Natural killer cell (primary cell): ENCODE measurements at regions not wholly inside any gene's neighbourhood (a gene's known extent, or its start where the extent isn't known, plus 50 kb on each side); places are given as distances from the start of the nearest gene placed in this dataset.

Experiments used
- ATAC-seq, 3 donors: fragments of 150-1000 bp in 2 of 3; fragments of 200-7000 bp in 1 of 3; cut with Tn5 transposase; 1 replicate in 1 of 3; 2 replicates in 2 of 3; pipeline ENCODE4 v1.10.0; 2021; ENCODE audit warnings: mild to moderate bottlenecking in 2 of 3, moderate library complexity in 2 of 3
- DNase-seq, 2 donors: peaks; one replicate each; pipeline versions ENCODE4 v3.0.0 to v3.0.0-alpha.2; 2013 to 2021; ENCODE audit warnings: mixed read lengths in 1 of 2
- H3K27ac ChIP-seq: one replicate; pipeline ENCODE4 v1.5.1; 2013; ENCODE audit warnings: mild to moderate bottlenecking, low read length
- H3K27me3 ChIP-seq: one replicate; pipeline ENCODE4 v1.6.1; 2013; ENCODE audit warnings: low read length; ENCODE audit not compliant: control insufficient read depth, insufficient read depth
- H3K36me3 ChIP-seq: one replicate; pipeline ENCODE4 v1.6.1; 2013; ENCODE audit warnings: low read length; ENCODE audit not compliant: control insufficient read depth, insufficient read depth
- H3K4me1 ChIP-seq: one replicate; pipeline ENCODE4 v1.6.1; 2013; ENCODE audit warnings: low read length; ENCODE audit not compliant: control insufficient read depth, insufficient read depth
- H3K4me3 ChIP-seq: one replicate; pipeline ENCODE4 v1.5.1; 2013; ENCODE audit warnings: low read length
- H3K9me3 ChIP-seq: one replicate; pipeline ENCODE4 v1.6.1; 2013; ENCODE audit warnings: low read length; ENCODE audit not compliant: control insufficient read depth, insufficient read depth
- H3K27ac Mint-ChIP-seq, 2 donors: one replicate each; pipeline ENCODE4 v1.8.0; 2022; ENCODE audit warnings: mild to moderate bottlenecking in 2 of 2, mixed read lengths in 2 of 2, moderate library complexity in 1 of 2
- H3K27me3 Mint-ChIP-seq, 2 donors: one replicate each; pipeline ENCODE4 v1.8.0; 2022; ENCODE audit warnings: low read depth in 2 of 2, mixed read lengths in 2 of 2
- H3K36me3 Mint-ChIP-seq: one replicate; pipeline ENCODE4 v1.8.0; 2022; ENCODE audit warnings: mixed read lengths
- H3K4me1 Mint-ChIP-seq, 2 donors: one replicate each; pipeline ENCODE4 v1.8.0; 2022; ENCODE audit warnings: mixed read lengths in 2 of 2
- H3K4me3 Mint-ChIP-seq: one replicate; pipeline ENCODE4 v1.8.0; 2022; ENCODE audit warnings: mild to moderate bottlenecking, moderate library complexity, mixed read lengths
- H3K9me3 Mint-ChIP-seq, 2 donors: one replicate each; pipeline ENCODE4 v1.8.0; 2022; ENCODE audit warnings: mixed read lengths in 2 of 2
- CTCF ChIP-seq: fragments of 200-600 bp; IDR thresholded peaks from one replicate; pipeline ENCODE4 v1.8.0; 2022; ENCODE audit warnings: antibody characterized with exemption
- WGBS: methylation state at CpG from one replicate; pipeline ENCODE4 v1.1.7; 2013; ENCODE audit warnings: missing lambda C conversion rate; ENCODE audit not compliant: insufficient coverage; 5-methylcytosine and 5-hydroxymethylcytosine counted together
- intact Hi-C: fragments of 100-400 bp; cut with micrococcal nuclease; formaldehyde crosslinking; loops from one replicate; pipeline ENCODE4 v1.14.2; 2022

- Histone ChIP-seq H3K36me3 (no peaks in the 10 kb centered on the region), H3K9me3 (no peaks in the 10 kb centered on the region), H3K27me3 (no peaks in the 10 kb centered on the region), H3K27ac (peak overlapping the region; percentile 20), H3K4me3 (no peak overlapping the region), H3K4me1 (peaks cover 45% of the 10 kb centered on the region)
- DNase-seq (no peak), ATAC-seq (no peak)
- Mint-ChIP-seq H3K36me3 (no peaks in the 10 kb centered on the region), H3K27me3 (peaks cover 16 to 27% of the 10 kb centered on the region in 2 donors), H3K9me3 (no peaks in the 10 kb centered on the region), H3K4me1 (peaks cover 8 to 32% of the 10 kb centered on the region in 2 donors), H3K27ac (no peak overlapping the region), H3K4me3 (no peak overlapping the region)
- no peak for TF ChIP-seq CTCF
- intact Hi-C loops, result no loop called here
- WGBS, result 79% methylated on average over 4 of the region's 6 CpGs
Observed at GRCh38 chr6:166752928-166753721, 126.1 kb upstream of the RPS6KA2 start.

GRCh38 chr6:166752097-166752496 is 125.0 kb upstream of the RPS6KA2 start:
- Histone ChIP-seq H3K9me3 (no peaks in the 10 kb centered on the region), H3K4me3 (no peak overlapping the region), H3K27ac (no peak overlapping the region), H3K27me3 (no peaks in the 10 kb centered on the region), H3K4me1 (peaks cover 34% of the 10 kb centered on the region), H3K36me3 (no peaks in the 10 kb centered on the region)
- no peaks in the 10 kb centered on the region for H3K9me3 Mint-ChIP-seq
- no peak for TF ChIP-seq CTCF
- peaks cover 6 to 16% of the 10 kb centered on the region in 2 donors for H3K27me3 Mint-ChIP-seq
- peak overlapping the region in 1 of 2 donors; percentile 1 for H3K27ac Mint-ChIP-seq
- peaks cover under 1 to 22% of the 10 kb centered on the region in 2 donors for H3K4me1 Mint-ChIP-seq
- H3K36me3 Mint-ChIP-seq, result no peaks in the 10 kb centered on the region
- 29% methylated on average over 7 of the region's 9 CpGs for WGBS
- peak; percentile 50 to 89 (median 72) for ATAC-seq
- no peak overlapping the region for H3K4me3 Mint-ChIP-seq
- DNase-seq, result no peak
- intact Hi-C loops, result no loop called here

- WGBS, result 19% methylated on average over 19 of the region's 19 CpGs
- TF ChIP-seq CTCF, result no peak
- H3K27ac Mint-ChIP-seq, result no peak overlapping the region
- ATAC-seq (peak; percentile 44 to 62 (median 50)), DNase-seq (peak in 1 of 2 donors; percentile 19)
- H3K27ac ChIP-seq, result peak overlapping the region; percentile 26
- H3K4me1 ChIP-seq, result peaks cover 34% of the 10 kb centered on the region
- H3K27me3 ChIP-seq, result no peaks in the 10 kb centered on the region
- no peaks in the 10 kb centered on the region for H3K36me3 ChIP-seq
- no peaks in the 10 kb centered on the region for H3K9me3 Mint-ChIP-seq
- H3K27me3 Mint-ChIP-seq, result peaks cover 5 to 13% of the 10 kb centered on the region in 2 donors
- no peak overlapping the region for H3K4me3 Mint-ChIP-seq
- H3K4me1 Mint-ChIP-seq, result peaks cover 0 to 21% of the 10 kb centered on the region in 2 donors
- intact Hi-C loops, result no loop called here
- no peaks in the 10 kb centered on the region for H3K36me3 Mint-ChIP-seq
- H3K4me3 ChIP-seq, result peak overlapping the region; percentile 22
- no peaks in the 10 kb centered on the region for H3K9me3 ChIP-seq
Observed at GRCh38 chr6:166751051-166751595, 124.1 kb upstream of the RPS6KA2 start.
